ENCODE measurements at regions not wholly inside any gene's neighbourhood (a gene's known extent, or its start where the extent isn't known, plus 50 kb on each side); places are given as distances from the start of the nearest gene placed in this dataset.
A peak's percentile ranks its signal among the peaks of the same experiment; 100 is the strongest.

- DNase-seq (ENCODE audit: low read depth) (no peak), FAIRE-seq (no peak)
- Histone ChIP-seq H3K27me3 (ENCODE audit: control insufficient read depth, insufficient read depth, low read length) (no peaks in the 10 kb centered on the region), H3K4me3 (ENCODE audit: low read depth, low read length) (no peak overlapping the region), H3K36me3 (ENCODE audit: control insufficient read depth, insufficient read depth, low read length) (no peaks in the 10 kb centered on the region)
- TF ChIP-seq CTCF (IDR thresholded peaks at IDR 0.05; ENCODE audit: insufficient read depth, low read length, severe bottlenecking), result no peak
Observed at GRCh38 chr6:48307573-48307972, 196.6 kb upstream of the PTCHD4 start.

- no peak for TF ChIP-seq CTCF (IDR thresholded peaks at IDR 0.05; ENCODE audit: insufficient read depth, low read length, severe bottlenecking)
- no peak for FAIRE-seq
- H3K36me3 ChIP-seq (ENCODE audit: control insufficient read depth, insufficient read depth, low read length), result no peaks in the 10 kb centered on the region
- no peak overlapping the region for H3K4me3 ChIP-seq (ENCODE audit: low read depth, low read length)
- DNase-seq (ENCODE audit: low read depth), result no peak
- H3K27me3 ChIP-seq (ENCODE audit: control insufficient read depth, insufficient read depth, low read length), result no peaks in the 10 kb centered on the region
Observed at GRCh38 chr6:48290595-48290994, 179.6 kb upstream of the PTCHD4 start.

- H3K27me3 ChIP-seq (ENCODE audit: control insufficient read depth, insufficient read depth, low read length), result no peaks in the 10 kb centered on the region
- no peak for DNase-seq (ENCODE audit: low read depth)
- FAIRE-seq, result peak; percentile 55
- no peak overlapping the region for H3K4me3 ChIP-seq (ENCODE audit: low read depth, low read length)
- no peak for TF ChIP-seq CTCF (IDR thresholded peaks at IDR 0.05; ENCODE audit: insufficient read depth, low read length, severe bottlenecking)
- no peaks in the 10 kb centered on the region for H3K36me3 ChIP-seq (ENCODE audit: control insufficient read depth, insufficient read depth, low read length)
Observed at GRCh38 chr6:48289841-48290240, 178.8 kb upstream of the PTCHD4 start.

- DNase-seq (ENCODE audit: low read depth) (no peak), FAIRE-seq (no peak)
- no peaks in the 10 kb centered on the region for H3K27me3 ChIP-seq (ENCODE audit: control insufficient read depth, insufficient read depth, low read length)
- no peak overlapping the region for H3K4me3 ChIP-seq (ENCODE audit: low read depth, low read length)
- H3K36me3 ChIP-seq (ENCODE audit: control insufficient read depth, insufficient read depth, low read length), result no peaks in the 10 kb centered on the region
- no peak for TF ChIP-seq CTCF (IDR thresholded peaks at IDR 0.05; ENCODE audit: insufficient read depth, low read length, severe bottlenecking)
Observed at GRCh38 chr6:48281217-48281616, 170.2 kb upstream of the PTCHD4 start.

GRCh38 chr6:48280035-48280620, 169.1 kb upstream of the PTCHD4 start:
- no peak for DNase-seq (ENCODE audit: low read depth)
- Histone ChIP-seq H3K4me3 (ENCODE audit: low read depth, low read length) (no peak overlapping the region), H3K27me3 (ENCODE audit: control insufficient read depth, insufficient read depth, low read length) (no peaks in the 10 kb centered on the region), H3K36me3 (ENCODE audit: control insufficient read depth, insufficient read depth, low read length) (no peaks in the 10 kb centered on the region)
- no peak for FAIRE-seq
- no peak for TF ChIP-seq CTCF (IDR thresholded peaks at IDR 0.05; ENCODE audit: insufficient read depth, low read length, severe bottlenecking)

DNA sequence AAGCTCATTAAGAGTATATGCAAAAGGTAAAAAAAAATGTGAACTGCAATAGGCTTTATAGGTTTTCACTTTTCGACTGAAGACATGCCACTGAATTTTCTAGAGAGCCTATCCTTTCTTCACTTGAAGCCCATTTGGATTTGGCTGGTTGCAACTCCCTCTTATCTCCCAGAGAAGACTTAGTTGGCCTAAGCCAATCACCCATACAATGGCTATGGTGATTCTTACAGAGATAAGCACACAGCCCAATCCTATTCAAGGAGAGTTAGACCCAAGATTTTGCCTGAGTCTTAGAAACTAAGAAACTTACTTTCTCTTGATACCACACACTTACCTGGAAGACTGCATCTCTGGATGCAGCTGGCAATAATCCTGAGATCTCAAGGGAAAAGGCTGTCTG, 167.3 kb upstream of the PTCHD4 start:
- Histone ChIP-seq H3K4me3 (ENCODE audit: low read depth, low read length) (no peak overlapping the region), H3K36me3 (ENCODE audit: control insufficient read depth, insufficient read depth, low read length) (no peaks in the 10 kb centered on the region), H3K27me3 (ENCODE audit: control insufficient read depth, insufficient read depth, low read length) (no peaks in the 10 kb centered on the region)
- DNase-seq (ENCODE audit: low read depth) (no peak), FAIRE-seq (no peak)
- no peak for TF ChIP-seq CTCF (IDR thresholded peaks at IDR 0.05; ENCODE audit: insufficient read depth, low read length, severe bottlenecking)
